H1 (cell line): ENCODE measurements at regions not wholly inside any gene's neighbourhood (a gene's known extent, or its start where the extent isn't known, plus 50 kb on each side); places are given as distances from the start of the nearest gene placed in this dataset.

ENCODE experiments used
- CTCF ChIA-PET: fragments of 300-600 bp; sonication (Branson Sonifier 250); formaldehyde crosslinking; loops from one replicate; lab custom pipeline; 2021; ENCODE audit not compliant: partially characterized antibody; lab: Charles Lee
- POLR2A ChIA-PET: fragments of 300-600 bp; sonication (Branson Sonifier 250); formaldehyde crosslinking; loops from one replicate; lab custom pipeline; 2021; ENCODE audit warnings: inconsistent platforms; ENCODE audit not compliant: partially characterized antibody; lab: Charles Lee
- DNase-seq, 2 experiments: peaks; one replicate each; pipeline versions ENCODE4 v3.0.0 to v3.0.0-alpha.2; 2010 to 2022; ENCODE audit warnings: low spot score in 2 of 2, low read depth in 1 of 2, mixed read lengths in 1 of 2
- FAIRE-seq: peaks from 2 replicates; lab custom pipeline; 2011; peaks lifted over from hg19 to GRCh38; lab: Jason Lieb, UNC
- H2AFZ ChIP-seq: 2 replicates; pipeline ENCODE4 v1.8.1; 2012; ENCODE audit warnings: low read length, inconsistent platforms
- H2AK5ac ChIP-seq: 2 replicates; pipeline ENCODE4 v1.6.1; 2013; ENCODE audit warnings: low read depth, low read length
- H2BK120ac ChIP-seq: replicated peaks from 2 replicates; pipeline ENCODE3; 2013; ENCODE audit warnings: low read depth, low read length, inconsistent platforms
- H2BK12ac ChIP-seq: 2 replicates; pipeline ENCODE4 v1.6.1; 2013; ENCODE audit warnings: low read depth, low read length
- H2BK15ac ChIP-seq: 2 replicates; pipeline ENCODE4 v1.6.1; 2013; ENCODE audit warnings: low read length
- H2BK20ac ChIP-seq: 2 replicates; pipeline ENCODE4 v1.6.1; 2013; ENCODE audit warnings: low read length
- H2BK5ac ChIP-seq: 2 replicates; pipeline ENCODE4 v1.6.1; 2013; ENCODE audit warnings: low read depth, low read length
- H3K14ac ChIP-seq: 2 replicates; pipeline ENCODE4 v1.6.1; 2013; ENCODE audit warnings: inconsistent platforms; ENCODE audit not compliant: insufficient read length
- H3K18ac ChIP-seq: 2 replicates; pipeline ENCODE4 v1.6.1; 2013; ENCODE audit warnings: low read length; ENCODE audit errors: extremely low read depth
- H3K23ac ChIP-seq: 2 replicates; pipeline ENCODE4 v1.6.1; 2013; ENCODE audit warnings: inconsistent platforms; ENCODE audit not compliant: insufficient read length
- H3K23me2 ChIP-seq: 2 replicates; pipeline ENCODE4 v1.6.1; 2013; ENCODE audit warnings: low read depth, low read length
- H3K27ac ChIP-seq: 2 replicates; pipeline ENCODE4 v1.6.1; 2011; ENCODE audit warnings: low read depth, low read length, inconsistent platforms
- H3K27me3 ChIP-seq, 4 experiments: replicated peaks in 1 of 4; 1 replicate in 1 of 4; 2 replicates in 3 of 4; pipeline versions ENCODE4 v1.6.1 to v1.8.1; 2011 to 2013; ENCODE audit warnings: low read length in 3 of 4, mild to moderate bottlenecking in 3 of 4, inconsistent platforms in 2 of 4, mixed read lengths in 2 of 4, moderate library complexity in 1 of 4; ENCODE audit not compliant: control insufficient read depth in 3 of 4, insufficient read depth in 3 of 4; ENCODE audit errors: extremely low read depth in 1 of 4
- H3K36me3 ChIP-seq, 4 experiments: 2 replicates each; pipeline versions ENCODE4 v1.6.1 to v1.8.1; 2011 to 2013; ENCODE audit warnings: mild to moderate bottlenecking in 4 of 4, low read length in 3 of 4, moderate library complexity in 2 of 4, control low read depth in 1 of 4, inconsistent platforms in 1 of 4; ENCODE audit not compliant: insufficient read depth in 4 of 4, control insufficient read depth in 2 of 4
- H3K4ac ChIP-seq: replicated peaks from 2 replicates; pipeline ENCODE3; 2013; ENCODE audit warnings: low read length, low read depth, mixed read lengths, inconsistent platforms; ENCODE audit not compliant: insufficient read length
- H3K4me1 ChIP-seq, 4 experiments: replicated peaks in 1 of 4; 1 replicate in 1 of 4; 2 replicates in 3 of 4; pipeline versions ENCODE4 v1.6.1 to v1.8.1; 2011 to 2013; ENCODE audit warnings: low read length in 3 of 4, inconsistent platforms in 2 of 4, mixed read lengths in 1 of 4; ENCODE audit not compliant: insufficient read depth in 4 of 4, control insufficient read depth in 3 of 4
- H3K4me2 ChIP-seq, 2 experiments: 2 replicates each; pipeline versions ENCODE4 v1.6.1 to v1.8.1; 2011 to 2013; ENCODE audit warnings: low read depth in 2 of 2, low read length in 2 of 2, control low read depth in 1 of 2, inconsistent platforms in 1 of 2, mild to moderate bottlenecking in 1 of 2; ENCODE audit not compliant: insufficient read depth in 1 of 2
- H3K4me3 ChIP-seq, 4 experiments: fragments of 200-600, 300-600 bp in 1 of 4; sonication (generic), shearing (Covaris generic), sonication (Bioruptor Twin) in 1 of 4; 2 replicates each; pipeline versions ENCODE4 v1.5.1 to v1.8.1; 2011 to 2016; ENCODE audit warnings: low read length in 4 of 4, low read depth in 3 of 4, control low read depth in 2 of 4, inconsistent platforms in 2 of 4, mild to moderate bottlenecking in 2 of 4, mixed read lengths in 1 of 4, moderate library complexity in 1 of 4; ENCODE audit not compliant: insufficient read depth in 2 of 4; ENCODE audit errors: extremely low read depth in 1 of 4
- H3K56ac ChIP-seq: replicated peaks from 2 replicates; pipeline ENCODE3; 2013; ENCODE audit warnings: low read depth, mild to moderate bottlenecking, mixed read lengths, low read length, inconsistent platforms; ENCODE audit not compliant: insufficient read length
- H3K79me1 ChIP-seq: 2 replicates; pipeline ENCODE4 v1.6.1; 2013; ENCODE audit warnings: low read depth, low read length, control low read depth
- H3K79me2 ChIP-seq, 2 experiments: 2 replicates each; pipeline versions ENCODE4 v1.6.1 to v1.8.1; 2012 to 2013; ENCODE audit warnings: low read length in 2 of 2, mild to moderate bottlenecking in 2 of 2, inconsistent platforms in 1 of 2; ENCODE audit not compliant: insufficient read depth in 2 of 2, control insufficient read depth in 1 of 2
- H3K9ac ChIP-seq, 4 experiments: replicated peaks in 1 of 4; 1 replicate in 1 of 4; 2 replicates in 3 of 4; pipeline versions ENCODE4 v1.6.1 to v1.8.1; 2011 to 2013; ENCODE audit warnings: low read depth in 3 of 4, low read length in 3 of 4, control low read depth in 2 of 4, mild to moderate bottlenecking in 2 of 4, moderate library complexity in 2 of 4, inconsistent platforms in 1 of 4; ENCODE audit errors: extremely low read depth in 1 of 4
- H3K9me3 ChIP-seq, 2 experiments: 2 replicates each; pipeline versions ENCODE4 v1.6.1 to v1.8.1; 2012 to 2013; ENCODE audit warnings: mild to moderate bottlenecking in 2 of 2, moderate library complexity in 2 of 2, control low read depth in 1 of 2, inconsistent platforms in 1 of 2, low read depth in 1 of 2, low read length in 1 of 2, mixed read lengths in 1 of 2; ENCODE audit not compliant: insufficient read depth in 2 of 2
- H4K20me1 ChIP-seq, 2 experiments: replicated peaks in 1 of 2; 2 replicates each; pipeline versions ENCODE3 to v1.8.1; 2011 to 2013; ENCODE audit warnings: inconsistent platforms in 2 of 2, low read length in 2 of 2, mild to moderate bottlenecking in 1 of 2; ENCODE audit not compliant: insufficient read depth in 2 of 2, control insufficient read depth in 1 of 2
- H4K5ac ChIP-seq: 2 replicates; pipeline ENCODE4 v1.6.1; 2013; ENCODE audit warnings: low read length, low read depth, mixed read lengths, inconsistent platforms; ENCODE audit not compliant: insufficient read length
- H4K8ac ChIP-seq: 2 replicates; pipeline ENCODE4 v1.8.0; 2013; ENCODE audit warnings: mild to moderate bottlenecking, moderate library complexity, low read length, inconsistent platforms; ENCODE audit not compliant: insufficient read depth; ENCODE audit errors: extremely low read depth
- H4K91ac ChIP-seq: replicated peaks from 2 replicates; pipeline ENCODE3; 2013; ENCODE audit warnings: low read length, mixed read lengths, inconsistent platforms; ENCODE audit not compliant: insufficient read length
- CTCF ChIP-seq, 3 experiments: IDR thresholded peaks; 1 replicate in 2 of 3; 2 replicates in 1 of 3; pipeline versions ENCODE4 v1.5.1 to v1.6.1; 2011; ENCODE audit warnings: low read length in 3 of 3, mild to moderate bottlenecking in 3 of 3, inconsistent platforms in 2 of 3, low read depth in 1 of 3, moderate library complexity in 1 of 3; ENCODE audit not compliant: insufficient read depth in 1 of 3; ENCODE audit errors: control extremely low read depth in 1 of 3
- NANOG ChIP-seq: IDR thresholded peaks from 2 replicates; pipeline ENCODE4 v1.6.1; 2011; ENCODE audit warnings: low read length, low read depth, mild to moderate bottlenecking, inconsistent platforms; ENCODE audit not compliant: insufficient read depth, poor library complexity, severe bottlenecking
- RAD21 ChIP-seq, 2 experiments: IDR thresholded peaks in 1 of 2; conservative IDR thresholded peaks in 1 of 2; 2 replicates each; pipeline ENCODE4 v1.6.1; 2011; ENCODE audit warnings: low read depth in 2 of 2, low read length in 2 of 2, improper control_type of control experiment in 1 of 2, inconsistent platforms in 1 of 2, mild to moderate bottlenecking in 1 of 2, moderate library complexity in 1 of 2
- WGBS, 2 experiments: shearing (Covaris generic) in 1 of 2; methylation state at CpG; one replicate each; pipeline versions ENCODE4 v1.1.6 to v1.1.7; 2013 to 2015; ENCODE audit warnings: low lambda C conversion rate in 2 of 2, mixed read lengths in 2 of 2, inconsistent platforms in 1 of 2, low coverage in 1 of 2, missing lambda C conversion rate in 1 of 2; ENCODE audit not compliant: insufficient replicate concordance in 2 of 2, insufficient coverage in 1 of 2, insufficient read length in 1 of 2; ENCODE audit errors: extremely low coverage in 1 of 2, missing lambda C conversion rate in 1 of 2; 5-methylcytosine and 5-hydroxymethylcytosine counted together

GRCh38 chr20:21029341-21029740 is 76.8 kb downstream of the LINC00237 start:
- no peaks in the 10 kb centered on the region for H3K9me3 ChIP-seq
- no peak overlapping the region for H3K4ac ChIP-seq
- peaks cover 2% of the 10 kb centered on the region; the same call in 1 of the 2 replicates for H3K23me2 ChIP-seq
- no peak overlapping the region for H3K18ac ChIP-seq
- no peak overlapping the region for H3K4me3 ChIP-seq
- no peak overlapping the region for H4K91ac ChIP-seq
- no peaks in the 10 kb centered on the region for H3K36me3 ChIP-seq
- DNase-seq (no peak), FAIRE-seq (no peak)
- H3K4me1 ChIP-seq, result peaks cover 0 to 2% (median 0%) of the 10 kb centered on the region in 4 experiments; a peak in 1 of 7 replicates
- H3K4me2 ChIP-seq, result no peak overlapping the region
- no peak overlapping the region; the same call in 1 of the 2 replicates for H2AFZ ChIP-seq
- TF ChIP-seq RAD21 (IDR thresholded peaks at IDR 0.05 in 1 of 2, conservative IDR thresholded peaks at IDR 0.05 in 1 of 2; ENCODE audit: low read depth in 2 of 2, low read length in 2 of 2) (peak in 1 of 2 experiments; percentile 19; a peak in 1 of 4 replicates), CTCF (IDR thresholded peaks at IDR 0.05; ENCODE audit: control extremely low read depth in 1 of 3, insufficient read depth in 1 of 3, low read depth in 1 of 3, low read length in 3 of 3) (peak in 2 of 3 experiments; percentile 17 to 28; a peak in 3 of 4 replicates), NANOG (no peak)
- no peak overlapping the region for H3K27ac ChIP-seq
- no peaks in the 10 kb centered on the region for H3K79me2 ChIP-seq
- H4K5ac ChIP-seq, result no peak overlapping the region
- no peaks in the 10 kb centered on the region for H3K27me3 ChIP-seq
- no peak overlapping the region for H2BK12ac ChIP-seq
- no peak overlapping the region for H2AK5ac ChIP-seq
- H4K20me1 ChIP-seq, result no peaks in the 10 kb centered on the region
- no peak overlapping the region for H2BK120ac ChIP-seq
- WGBS, 2 experiments, result 84% methylated on average over 3 of the region's 3 CpGs; no CpG with 5 or more reads in 1 of the 2 experiments
- H2BK15ac ChIP-seq, result no peak overlapping the region
- ChIA-PET CTCF (interaction anchor here (0.8 to 11.5 kb wide), 5 partner anchors 18 to 169 kb away, joined by 3 to 95 read pairs (median 4); no protein-coding TSS in a partner anchor), POLR2A (no interaction called here)
- no peak overlapping the region for H3K23ac ChIP-seq
- H4K8ac ChIP-seq, result no peak overlapping the region
- H3K14ac ChIP-seq, result no peak overlapping the region
- H2BK5ac ChIP-seq, result no peak overlapping the region
- H3K56ac ChIP-seq, result no peak overlapping the region
- H3K79me1 ChIP-seq, result no peaks in the 10 kb centered on the region
- no peak overlapping the region for H2BK20ac ChIP-seq
- no peak overlapping the region for H3K9ac ChIP-seq
